ENCODE measurements at regions not wholly inside any gene's neighbourhood (a gene's known extent, or its start where the extent isn't known, plus 50 kb on each side); places are given as distances from the start of the nearest gene placed in this dataset.

DNA sequence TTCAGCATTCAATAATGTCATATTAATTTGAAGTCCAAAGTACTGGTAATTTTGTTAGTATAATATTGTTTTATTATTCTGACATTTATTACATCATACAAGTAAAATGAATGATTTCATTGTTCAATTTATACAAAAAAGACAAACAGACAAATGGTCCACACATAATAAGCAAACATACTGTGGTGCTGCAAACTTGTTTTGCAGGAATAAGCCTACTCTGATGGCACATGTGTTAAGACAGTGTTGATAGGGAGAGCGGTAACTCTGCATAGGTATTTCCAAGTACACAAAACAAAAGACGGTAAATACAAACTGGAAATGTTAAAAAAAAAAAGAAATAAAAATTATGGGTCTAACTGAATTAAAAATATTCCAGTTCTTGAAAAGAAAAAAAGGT is 59.7 kb upstream of the DPYD start:
- TF ChIP-seq CTCF (conservative IDR thresholded peaks at IDR 0.05; ENCODE audit: low read depth, low read length) (no peak), EZH2 (IDR thresholded peaks at IDR 0.05; ENCODE audit: low read length, unreplicated experiment) (no peak), EZH2phosphoT487 (IDR thresholded peaks at IDR 0.05; ENCODE audit: borderline replicate concordance, low read length) (no peak)
